ENCODE measurements at regions not wholly inside any gene's neighbourhood (a gene's known extent, or its start where the extent isn't known, plus 50 kb on each side); places are given as distances from the start of the nearest gene placed in this dataset.

GRCh38 chr1:115906627-115907026 lies 65.7 kb upstream of the NHLH2 start:
- TF ChIP-seq ZNF274 (IDR thresholded peaks at IDR 0.05; ENCODE audit: low read depth, low read length) (no peak), EZH2 (IDR thresholded peaks at IDR 0.05) (no peak), JUND (IDR thresholded peaks at IDR 0.05) (no peak), EZH2phosphoT487 (IDR thresholded peaks at IDR 0.05; ENCODE audit: borderline replicate concordance) (no peak), POLR2A (IDR thresholded peaks at IDR 0.05; ENCODE audit: borderline replicate concordance, extremely low read depth, insufficient read depth, insufficient read length) (no peak), POLR2AphosphoS5 (IDR thresholded peaks at IDR 0.05; ENCODE audit: low read depth, low read length) (no peak), ZBTB33 (IDR thresholded peaks at IDR 0.05; ENCODE audit: extremely low read depth, insufficient replicate concordance, low read length) (no peak), ZFX (IDR thresholded peaks at IDR 0.05) (no peak), SP1 (IDR thresholded peaks at IDR 0.05; ENCODE audit: low read depth) (no peak), TCF7L2 (IDR thresholded peaks at IDR 0.05; ENCODE audit: borderline replicate concordance, extremely low read depth, insufficient read depth, insufficient read length) (no peak), MAX (IDR thresholded peaks at IDR 0.05) (no peak)
- TF ChIP-seq, protein P1, sequence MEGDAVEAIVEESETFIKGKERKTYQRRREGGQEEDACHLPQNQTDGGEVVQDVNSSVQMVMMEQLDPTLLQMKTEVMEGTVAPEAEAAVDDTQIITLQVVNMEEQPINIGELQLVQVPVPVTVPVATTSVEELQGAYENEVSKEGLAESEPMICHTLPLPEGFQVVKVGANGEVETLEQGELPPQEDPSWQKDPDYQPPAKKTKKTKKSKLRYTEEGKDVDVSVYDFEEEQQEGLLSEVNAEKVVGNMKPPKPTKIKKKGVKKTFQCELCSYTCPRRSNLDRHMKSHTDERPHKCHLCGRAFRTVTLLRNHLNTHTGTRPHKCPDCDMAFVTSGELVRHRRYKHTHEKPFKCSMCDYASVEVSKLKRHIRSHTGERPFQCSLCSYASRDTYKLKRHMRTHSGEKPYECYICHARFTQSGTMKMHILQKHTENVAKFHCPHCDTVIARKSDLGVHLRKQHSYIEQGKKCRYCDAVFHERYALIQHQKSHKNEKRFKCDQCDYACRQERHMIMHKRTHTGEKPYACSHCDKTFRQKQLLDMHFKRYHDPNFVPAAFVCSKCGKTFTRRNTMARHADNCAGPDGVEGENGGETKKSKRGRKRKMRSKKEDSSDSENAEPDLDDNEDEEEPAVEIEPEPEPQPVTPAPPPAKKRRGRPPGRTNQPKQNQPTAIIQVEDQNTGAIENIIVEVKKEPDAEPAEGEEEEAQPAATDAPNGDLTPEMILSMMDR (IDR thresholded peaks at IDR 0.05 in 2 of 3, conservative IDR thresholded peaks at IDR 0.05 in 1 of 3; ENCODE audit: borderline replicate concordance in 1 of 3, insufficient read depth in 1 of 3, low read depth in 2 of 3, low read length in 2 of 3): no peak
- TF ChIP-seq, protein P2, sequence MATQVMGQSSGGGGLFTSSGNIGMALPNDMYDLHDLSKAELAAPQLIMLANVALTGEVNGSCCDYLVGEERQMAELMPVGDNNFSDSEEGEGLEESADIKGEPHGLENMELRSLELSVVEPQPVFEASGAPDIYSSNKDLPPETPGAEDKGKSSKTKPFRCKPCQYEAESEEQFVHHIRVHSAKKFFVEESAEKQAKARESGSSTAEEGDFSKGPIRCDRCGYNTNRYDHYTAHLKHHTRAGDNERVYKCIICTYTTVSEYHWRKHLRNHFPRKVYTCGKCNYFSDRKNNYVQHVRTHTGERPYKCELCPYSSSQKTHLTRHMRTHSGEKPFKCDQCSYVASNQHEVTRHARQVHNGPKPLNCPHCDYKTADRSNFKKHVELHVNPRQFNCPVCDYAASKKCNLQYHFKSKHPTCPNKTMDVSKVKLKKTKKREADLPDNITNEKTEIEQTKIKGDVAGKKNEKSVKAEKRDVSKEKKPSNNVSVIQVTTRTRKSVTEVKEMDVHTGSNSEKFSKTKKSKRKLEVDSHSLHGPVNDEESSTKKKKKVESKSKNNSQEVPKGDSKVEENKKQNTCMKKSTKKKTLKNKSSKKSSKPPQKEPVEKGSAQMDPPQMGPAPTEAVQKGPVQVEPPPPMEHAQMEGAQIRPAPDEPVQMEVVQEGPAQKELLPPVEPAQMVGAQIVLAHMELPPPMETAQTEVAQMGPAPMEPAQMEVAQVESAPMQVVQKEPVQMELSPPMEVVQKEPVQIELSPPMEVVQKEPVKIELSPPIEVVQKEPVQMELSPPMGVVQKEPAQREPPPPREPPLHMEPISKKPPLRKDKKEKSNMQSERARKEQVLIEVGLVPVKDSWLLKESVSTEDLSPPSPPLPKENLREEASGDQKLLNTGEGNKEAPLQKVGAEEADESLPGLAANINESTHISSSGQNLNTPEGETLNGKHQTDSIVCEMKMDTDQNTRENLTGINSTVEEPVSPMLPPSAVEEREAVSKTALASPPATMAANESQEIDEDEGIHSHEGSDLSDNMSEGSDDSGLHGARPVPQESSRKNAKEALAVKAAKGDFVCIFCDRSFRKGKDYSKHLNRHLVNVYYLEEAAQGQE (IDR thresholded peaks at IDR 0.05; ENCODE audit: low read depth): no peak
